SK-N-SH treated with all-trans-retinoic acid at 6 μM for 48 hours (cell line): ENCODE measurements at regions not wholly inside any gene's neighbourhood (a gene's known extent, or its start where the extent isn't known, plus 50 kb on each side); places are given as distances from the start of the nearest gene placed in this dataset.

Experiments used
- ARNTL ChIP-seq: fragments of 450-650 bp; formaldehyde crosslinking; IDR thresholded peaks from 2 replicates; pipeline ENCODE4 v1.5.0; 2020; ENCODE audit warnings: low read depth, mild to moderate bottlenecking, moderate library complexity, borderline replicate concordance
- CREB5 ChIP-seq: fragments of 250-450 bp; sonication (Bioruptor Pico); IDR thresholded peaks from 2 replicates; pipeline ENCODE4 v1.5.1; 2020; ENCODE audit warnings: low read depth, mild to moderate bottlenecking, moderate library complexity
- PATZ1 ChIP-seq: fragments of 250-450 bp; sonication (Bioruptor Pico); IDR thresholded peaks from 2 replicates; pipeline ENCODE4 v1.8.0; 2020; ENCODE audit warnings: mild to moderate bottlenecking, moderate library complexity, borderline replicate concordance
- POU6F1 ChIP-seq: fragments of 250-450 bp; sonication (Bioruptor Pico); IDR thresholded peaks from 2 replicates; pipeline ENCODE4 v1.8.0; 2021; ENCODE audit warnings: low read depth, mild to moderate bottlenecking, moderate library complexity, borderline replicate concordance
- ZC3H10 ChIP-seq: fragments of 250-450 bp; sonication (Bioruptor Pico); IDR thresholded peaks from 2 replicates; pipeline ENCODE4 v1.5.1; 2021; ENCODE audit warnings: mild to moderate bottlenecking, moderate library complexity
- ZFP3 ChIP-seq: fragments of 250-450 bp; sonication (Bioruptor Pico); IDR thresholded peaks from 2 replicates; pipeline ENCODE4 v1.5.0; 2020; ENCODE audit warnings: mild to moderate bottlenecking, moderate library complexity
- ZNF565 ChIP-seq: fragments of 450-650 bp; formaldehyde crosslinking; conservative IDR thresholded peaks from 2 replicates; pipeline ENCODE4 v1.5.0; 2020; ENCODE audit warnings: low read depth, mild to moderate bottlenecking, moderate library complexity

GRCh38 chr9:12133416-12133815 lies 559.8 kb upstream of the TYRP1 start:
- no peak for TF ChIP-seq POU6F1 (CRISPR knock-in tag)
- no peak for TF ChIP-seq ZC3H10 (CRISPR knock-in tag)
- TF ChIP-seq PATZ1 (CRISPR knock-in tag) = no peak
- TF ChIP-seq ARNTL (CRISPR knock-in tag) = no peak
- TF ChIP-seq ZNF565 = no peak
- no peak for TF ChIP-seq CREB5 (CRISPR knock-in tag)
- TF ChIP-seq ZFP3 (CRISPR knock-in tag) = no peak
